ENCODE measurements at regions not wholly inside any gene's neighbourhood (a gene's known extent, or its start where the extent isn't known, plus 50 kb on each side); places are given as distances from the start of the nearest gene placed in this dataset.

GRCh38 chr2:200041639-200042038, 86.3 kb downstream of the MAIP1 start:
- no peak for TF ChIP-seq CTCF (IDR thresholded peaks at IDR 0.05; ENCODE audit: control insufficient read depth, insufficient read depth, low read depth, low read length, missing control alignments)
- no peak for DNase-seq (ENCODE audit: low read depth)
- no peak overlapping the region for H3K4me3 ChIP-seq (ENCODE audit: control insufficient read depth, low read depth, low read length)

DNA sequence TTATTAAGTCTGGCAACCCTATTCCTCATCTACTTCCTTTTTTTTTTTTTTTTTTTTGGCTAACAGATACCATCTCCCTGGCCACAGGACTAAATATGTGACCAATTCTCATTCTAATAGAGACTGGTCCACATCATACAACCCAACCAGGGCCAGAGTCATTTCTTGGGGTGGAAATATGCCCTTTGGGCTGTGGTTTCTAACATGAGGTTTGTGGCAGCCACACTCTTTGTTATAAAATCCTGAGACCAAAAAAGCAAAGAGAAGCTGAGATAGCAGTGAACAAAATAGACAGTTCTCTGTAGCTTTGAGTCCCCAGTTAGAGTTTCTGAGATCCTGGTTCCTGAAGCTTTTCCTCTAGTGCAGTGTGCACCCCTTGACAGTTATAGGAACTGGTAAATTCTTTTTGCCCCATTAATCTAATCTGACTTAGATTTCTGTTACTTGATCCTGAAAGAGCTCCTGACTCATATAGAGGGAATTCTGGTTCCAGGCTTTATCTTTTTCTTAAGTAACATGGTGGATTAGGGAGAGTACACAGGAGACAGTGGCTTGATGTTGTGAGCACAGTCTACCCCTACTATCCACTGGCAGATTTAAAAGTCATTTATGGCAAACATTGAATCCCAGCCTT, 86.8 kb downstream of the MAIP1 start:
- peak; percentile 46 for DNase-seq (ENCODE audit: low read depth)

DNA sequence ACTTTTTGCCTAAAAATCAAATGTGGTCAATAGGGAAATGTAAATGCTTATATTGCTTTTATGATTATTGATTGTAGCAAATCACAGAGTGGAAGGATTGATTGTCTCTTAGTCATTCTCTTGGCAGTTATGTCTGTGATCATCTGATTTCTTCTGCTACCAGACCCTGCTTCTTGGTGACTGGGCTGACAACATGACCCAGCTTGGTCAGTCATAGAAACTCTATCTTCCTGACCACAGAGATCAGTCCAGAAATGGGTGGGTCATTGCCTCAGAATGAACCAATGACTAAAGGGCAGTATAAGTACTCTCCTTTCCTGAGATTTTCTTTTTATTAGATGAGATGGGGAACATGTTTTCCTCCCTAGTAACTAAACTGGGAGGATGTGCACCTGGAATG, 87.6 kb downstream of the MAIP1 start:
- TF ChIP-seq CTCF (IDR thresholded peaks at IDR 0.05; ENCODE audit: control insufficient read depth, insufficient read depth, low read depth, low read length, missing control alignments), result no peak
- no peak for DNase-seq (ENCODE audit: low read depth)
- H3K4me3 ChIP-seq (ENCODE audit: control insufficient read depth, low read depth, low read length), result no peak overlapping the region

More for the DNA sequence above, 86.8 kb downstream of the MAIP1 start:
- no peak for TF ChIP-seq CTCF (IDR thresholded peaks at IDR 0.05; ENCODE audit: control insufficient read depth, insufficient read depth, low read depth, low read length, missing control alignments)
- no peak overlapping the region for H3K4me3 ChIP-seq (ENCODE audit: control insufficient read depth, low read depth, low read length)

DNA sequence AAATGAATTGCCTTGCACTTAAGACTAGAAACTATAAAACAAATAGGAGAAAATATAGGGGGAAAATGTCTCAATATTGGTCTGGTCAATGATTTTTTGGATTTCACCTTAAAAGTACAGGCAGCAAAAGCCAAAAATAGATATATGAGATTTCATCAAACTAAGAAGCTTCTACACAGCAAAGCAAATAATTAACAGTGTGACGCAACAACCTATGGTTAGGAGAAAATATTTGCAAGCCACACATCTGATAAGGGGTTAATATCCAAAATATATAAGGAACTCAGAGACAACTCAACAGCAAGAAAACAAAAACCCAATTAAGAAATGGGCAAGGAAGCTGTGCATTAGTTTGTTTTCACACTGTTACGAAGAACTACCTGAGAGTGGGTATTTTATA, 89.1 kb downstream of the MAIP1 start:
- DNase-seq (ENCODE audit: low read depth), result no peak
- H3K4me3 ChIP-seq (ENCODE audit: control insufficient read depth, low read depth, low read length), result no peak overlapping the region
- no peak for TF ChIP-seq CTCF (IDR thresholded peaks at IDR 0.05; ENCODE audit: control insufficient read depth, insufficient read depth, low read depth, low read length, missing control alignments)

DNA sequence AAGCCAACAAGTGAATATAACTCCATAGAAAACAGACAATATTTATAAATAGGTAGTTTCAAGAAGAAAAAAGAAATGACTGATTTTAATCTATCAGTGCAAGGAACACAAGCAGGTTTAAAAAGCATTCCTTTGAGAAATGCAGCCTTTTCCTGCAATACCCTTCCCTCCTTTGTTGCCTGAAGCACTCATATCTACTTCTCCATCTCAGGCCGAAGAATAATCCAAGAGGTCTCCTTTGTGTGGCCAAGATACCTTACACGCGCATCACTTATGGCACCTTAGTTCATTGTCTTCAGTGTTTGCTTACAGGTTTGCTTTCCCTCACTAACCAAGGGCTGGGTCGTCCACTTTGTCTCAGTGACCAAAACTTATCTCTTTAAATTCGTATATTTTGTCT, 93.0 kb downstream of the MAIP1 start:
- H3K4me3 ChIP-seq (ENCODE audit: control insufficient read depth, low read depth, low read length), result no peak overlapping the region
- no peak for TF ChIP-seq CTCF (IDR thresholded peaks at IDR 0.05; ENCODE audit: control insufficient read depth, insufficient read depth, low read depth, low read length, missing control alignments)
- no peak for DNase-seq (ENCODE audit: low read depth)

GRCh38 chr2:200049086-200049485, 93.7 kb downstream of the MAIP1 start:
- TF ChIP-seq CTCF (IDR thresholded peaks at IDR 0.05; ENCODE audit: control insufficient read depth, insufficient read depth, low read depth, low read length, missing control alignments), result no peak
- DNase-seq (ENCODE audit: low read depth), result no peak
- H3K4me3 ChIP-seq (ENCODE audit: control insufficient read depth, low read depth, low read length), result no peak overlapping the region

All from AG09309 (cell line).